Lower leg skin (tissue), 4 donors: ENCODE measurements at regions not wholly inside any gene's neighbourhood (a gene's known extent, or its start where the extent isn't known, plus 50 kb on each side); places are given as distances from the start of the nearest gene placed in this dataset.

Experiments
- DNase-seq, 2 donors: peaks; one replicate each; pipeline ENCODE4 v3.0.0-alpha.2; 2019; ENCODE audit warnings: low spot score in 2 of 2
- H3K4me3 ChIP-seq: fragments of 200-600 bp; sonication (generic); 2 replicates; pipeline ENCODE4 v1.5.1; 2017; ENCODE audit warnings: mild to moderate bottlenecking, low read depth; ENCODE audit not compliant: poor library complexity, severe bottlenecking
- CTCF ChIP-seq, 3 donors: fragments of 450-650 bp; IDR thresholded peaks; one replicate each; pipeline ENCODE4 v1.5.1; 2016; ENCODE audit warnings: antibody characterized with exemption in 3 of 3, mild to moderate bottlenecking in 3 of 3, moderate library complexity in 2 of 3
- POLR2A ChIP-seq, 2 donors: fragments of 450-650 bp; IDR thresholded peaks; one replicate each; pipeline ENCODE4 v1.6.1; 2016 to 2017; ENCODE audit warnings: antibody characterized with exemption in 2 of 2, mild to moderate bottlenecking in 1 of 2, moderate library complexity in 1 of 2
- WGBS, 2 donors: methylation state at CpG; one replicate each; pipeline ENCODE4 v1.1.5; 2018; 5-methylcytosine and 5-hydroxymethylcytosine counted together
- intact Hi-C: fragments of 100-400 bp; cut with DNase I; formaldehyde crosslinking; loops from one replicate; pipeline ENCODE4 v1.15.0; 2023; ENCODE audit warnings: low total_unique reads

DNA sequence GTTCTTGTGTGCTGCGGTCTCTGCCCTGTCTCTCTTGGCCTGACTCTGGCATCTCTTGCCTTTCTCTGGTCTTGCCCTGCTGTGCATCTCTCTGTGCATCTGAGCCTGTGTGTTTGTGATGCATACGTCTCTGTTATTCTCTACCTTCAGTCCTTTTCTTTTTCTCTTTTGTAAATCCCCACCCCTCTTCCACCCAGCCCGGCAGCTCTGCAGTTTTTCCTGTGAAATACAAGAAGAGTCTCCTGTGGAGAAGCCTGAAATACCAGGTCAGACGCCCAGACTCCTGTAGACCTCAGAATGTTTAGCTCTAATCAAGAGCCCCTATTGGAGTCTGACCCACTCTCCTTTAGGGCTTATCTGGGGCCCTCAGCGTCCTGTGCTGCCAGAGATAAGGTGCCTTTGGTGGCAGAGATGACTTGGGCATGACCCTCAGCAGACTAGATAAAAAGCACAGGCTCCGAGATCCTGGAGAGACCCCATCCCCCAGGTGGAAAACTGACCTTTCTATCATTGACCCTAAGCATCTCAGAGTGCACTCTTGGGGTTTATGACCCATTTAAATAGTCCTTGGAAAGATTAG, 167.5 kb upstream of the SRRM4 start:
- WGBS, 2 donors: 15 to 27% methylated on average over 6 of the region's 6 CpGs
- no peak for DNase-seq
- no peak overlapping the region for H3K4me3 ChIP-seq
- intact Hi-C loops: no loop called here
- TF ChIP-seq CTCF (IDR thresholded peaks at IDR 0.05) (no peak), POLR2A (IDR thresholded peaks at IDR 0.05) (no peak)

- TF ChIP-seq CTCF (IDR thresholded peaks at IDR 0.05): no peak
- TF ChIP-seq POLR2A (IDR thresholded peaks at IDR 0.05): no peak
- 70 to 73% methylated on average over 3 of the region's 3 CpGs for WGBS, 2 donors
- no peak for DNase-seq
- H3K4me3 ChIP-seq: no peak overlapping the region
- intact Hi-C loops: no loop called here
These were observed 165.0 kb upstream of the SRRM4 start for GRCh38 chr12:118816296-118816695.

- DNase-seq: no peak
- no peak for TF ChIP-seq CTCF (IDR thresholded peaks at IDR 0.05)
- no peak for TF ChIP-seq POLR2A (IDR thresholded peaks at IDR 0.05)
- no peak overlapping the region for H3K4me3 ChIP-seq
- WGBS, 2 donors: 81 to 82% methylated on average over 5 of the region's 5 CpGs
- intact Hi-C loops: no loop called here
These were observed 159.9 kb upstream of the SRRM4 start for GRCh38 chr12:118821386-118821925.

- TF ChIP-seq POLR2A (IDR thresholded peaks at IDR 0.05) (no peak), CTCF (IDR thresholded peaks at IDR 0.05) (no peak)
- H3K4me3 ChIP-seq: no peak overlapping the region
- intact Hi-C loops: no loop called here
- WGBS, 2 donors: 75 to 77% methylated on average over 3 of the region's 3 CpGs
- DNase-seq: no peak
These were observed 158.8 kb upstream of the SRRM4 start for GRCh38 chr12:118822512-118822911.

- WGBS, 2 donors: 42 to 50% methylated on average over 1 of the region's 1 CpG
- no peak for DNase-seq
- H3K4me3 ChIP-seq: no peak overlapping the region
- intact Hi-C loops: no loop called here
- no peak for TF ChIP-seq POLR2A (IDR thresholded peaks at IDR 0.05)
- TF ChIP-seq CTCF (IDR thresholded peaks at IDR 0.05): no peak
These were observed 154.3 kb upstream of the SRRM4 start for GRCh38 chr12:118827047-118827446.

DNA sequence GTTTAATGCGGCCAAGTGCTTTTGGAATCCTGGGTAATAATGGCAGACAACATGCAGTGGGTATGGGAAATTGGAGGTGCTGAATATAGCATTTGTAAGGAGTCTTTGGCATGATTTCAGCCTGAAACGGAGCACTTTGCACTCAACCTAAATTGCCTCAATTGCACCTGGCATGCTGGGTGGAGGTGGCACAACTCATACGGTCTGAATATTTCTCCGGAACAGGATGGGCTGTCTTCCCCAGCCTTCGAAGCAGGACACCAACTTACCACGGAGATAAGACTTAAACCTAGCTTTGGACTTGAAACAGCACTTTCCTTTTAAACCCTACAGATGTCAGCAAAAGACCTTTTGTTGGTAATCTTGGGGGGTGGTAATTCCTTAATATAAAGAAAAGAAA, 153.7 kb upstream of the SRRM4 start:
- intact Hi-C loops: no loop called here
- no peak for TF ChIP-seq CTCF (IDR thresholded peaks at IDR 0.05)
- TF ChIP-seq POLR2A (IDR thresholded peaks at IDR 0.05): no peak
- no peak for DNase-seq
- no peak overlapping the region for H3K4me3 ChIP-seq
- 79 to 82% methylated on average over 6 of the region's 6 CpGs for WGBS, 2 donors
